ENCODE measurements at regions not wholly inside any gene's neighbourhood (a gene's known extent, or its start where the extent isn't known, plus 50 kb on each side); places are given as distances from the start of the nearest gene placed in this dataset.

DNA sequence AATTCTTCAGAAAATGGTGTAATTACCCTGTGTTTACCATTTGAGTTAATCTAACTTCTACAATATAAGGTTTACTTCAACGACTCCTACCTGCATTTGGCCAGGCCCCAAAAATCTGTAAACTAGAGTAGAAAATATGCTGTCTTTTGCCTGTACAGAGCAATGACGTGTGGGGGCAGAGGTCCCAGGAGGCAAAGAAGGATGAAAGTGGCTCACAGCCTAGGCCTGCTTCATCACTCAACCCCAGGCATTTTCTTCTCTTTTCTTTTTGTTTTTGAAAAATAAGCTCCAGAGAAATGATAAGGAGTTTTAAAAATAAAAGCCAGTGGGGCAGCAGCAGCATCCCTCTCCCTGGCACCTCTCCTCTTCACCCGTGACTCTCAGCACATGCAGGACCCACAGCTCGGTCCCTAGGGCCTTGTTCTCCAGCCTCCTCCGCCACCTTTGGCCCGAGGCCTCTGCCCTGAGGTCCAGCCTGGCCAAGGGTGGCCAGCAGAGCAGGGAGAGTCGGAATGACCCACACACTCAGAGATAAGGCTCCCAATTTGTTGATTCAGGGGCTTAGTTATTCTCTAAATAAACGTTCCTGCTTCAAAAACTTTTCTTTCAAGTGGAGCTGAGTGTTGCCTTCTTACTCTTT is 76.6 kb upstream of the ADRA1D start (continued):
- TF ChIP-seq GLIS3 (CRISPR knock-in tag; IDR thresholded peaks at IDR 0.05) (no peak), BACH2 (CRISPR knock-in tag; IDR thresholded peaks at IDR 0.05; ENCODE audit: borderline replicate concordance) (no peak)

DNA sequence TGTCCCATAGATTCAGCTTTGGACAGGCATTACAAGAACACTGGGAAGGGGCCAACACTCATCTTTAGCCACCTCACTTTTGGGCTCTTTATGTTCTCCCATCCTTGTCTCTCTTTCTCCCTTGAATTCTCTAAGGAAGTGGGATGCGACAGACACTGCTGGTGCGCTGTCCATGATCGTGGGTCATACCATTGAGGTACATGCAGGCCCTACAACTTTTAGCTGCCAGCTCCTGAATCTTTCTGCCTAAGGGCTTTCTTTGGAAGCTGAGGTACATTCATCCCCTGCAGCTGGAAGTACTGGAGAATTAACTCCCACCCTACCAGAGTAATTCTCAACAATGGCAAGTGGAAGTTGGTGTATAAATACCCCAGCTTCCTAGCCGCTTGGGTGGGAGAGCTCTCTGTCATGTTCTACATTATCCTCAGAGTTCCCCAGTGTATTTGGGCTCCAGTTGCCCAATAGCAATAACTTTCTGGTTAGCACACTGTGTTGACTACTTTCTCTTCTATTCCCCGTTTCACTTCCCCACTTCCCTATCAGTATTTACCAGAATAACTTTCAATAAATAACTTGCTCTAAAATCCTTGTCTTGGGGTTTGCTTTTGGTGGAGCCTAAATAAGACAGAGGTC is 75.6 kb upstream of the ADRA1D start:
- no peak for ATAC-seq
- TF ChIP-seq SNAI2 (CRISPR knock-in tag; IDR thresholded peaks at IDR 0.05), result no peak
- TF ChIP-seq CSDC2 (CRISPR knock-in tag; IDR thresholded peaks at IDR 0.05), result no peak
- no peak for TF ChIP-seq ZNF70 (CRISPR knock-in tag; IDR thresholded peaks at IDR 0.05)
- TF ChIP-seq ZC3H10 (CRISPR knock-in tag; IDR thresholded peaks at IDR 0.05), result no peak
- no peak for TF ChIP-seq ISL1 (CRISPR knock-in tag; IDR thresholded peaks at IDR 0.05)
- TF ChIP-seq ZFP3 (CRISPR knock-in tag; IDR thresholded peaks at IDR 0.05), result no peak
- TF ChIP-seq PPARA (CRISPR knock-in tag; IDR thresholded peaks at IDR 0.05; ENCODE audit: borderline replicate concordance), result no peak
- TF ChIP-seq ZNF565 (CRISPR knock-in tag; conservative IDR thresholded peaks at IDR 0.05; ENCODE audit: low read depth), result no peak
- TF ChIP-seq PATZ1 (CRISPR knock-in tag; IDR thresholded peaks at IDR 0.05; ENCODE audit: borderline replicate concordance), result no peak
- no peak for TF ChIP-seq OSR1 (CRISPR knock-in tag; IDR thresholded peaks at IDR 0.05)
- no peak for TF ChIP-seq TCF4 (CRISPR knock-in tag; IDR thresholded peaks at IDR 0.05; ENCODE audit: borderline replicate concordance)
- TF ChIP-seq ESRRG (CRISPR knock-in tag; IDR thresholded peaks at IDR 0.05), result no peak
- no peak for TF ChIP-seq TOX (CRISPR knock-in tag; IDR thresholded peaks at IDR 0.05; ENCODE audit: borderline replicate concordance)
- TF ChIP-seq RARB (CRISPR knock-in tag; IDR thresholded peaks at IDR 0.05), result no peak
- TF ChIP-seq, protein P1, sequence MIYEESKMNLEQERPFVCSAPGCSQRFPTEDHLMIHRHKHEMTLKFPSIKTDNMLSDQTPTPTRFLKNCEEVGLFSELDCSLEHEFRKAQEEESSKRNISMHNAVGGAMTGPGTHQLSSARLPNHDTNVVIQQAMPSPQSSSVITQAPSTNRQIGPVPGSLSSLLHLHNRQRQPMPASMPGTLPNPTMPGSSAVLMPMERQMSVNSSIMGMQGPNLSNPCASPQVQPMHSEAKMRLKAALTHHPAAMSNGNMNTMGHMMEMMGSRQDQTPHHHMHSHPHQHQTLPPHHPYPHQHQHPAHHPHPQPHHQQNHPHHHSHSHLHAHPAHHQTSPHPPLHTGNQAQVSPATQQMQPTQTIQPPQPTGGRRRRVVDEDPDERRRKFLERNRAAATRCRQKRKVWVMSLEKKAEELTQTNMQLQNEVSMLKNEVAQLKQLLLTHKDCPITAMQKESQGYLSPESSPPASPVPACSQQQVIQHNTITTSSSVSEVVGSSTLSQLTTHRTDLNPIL (CRISPR knock-in tag; IDR thresholded peaks at IDR 0.05; ENCODE audit: low read depth), result no peak
- TF ChIP-seq ZFP30 (CRISPR knock-in tag; IDR thresholded peaks at IDR 0.05), result no peak
- TF ChIP-seq ARNTL (CRISPR knock-in tag; IDR thresholded peaks at IDR 0.05; ENCODE audit: borderline replicate concordance, low read depth), result no peak

- TF ChIP-seq TOX (CRISPR knock-in tag; IDR thresholded peaks at IDR 0.05; ENCODE audit: borderline replicate concordance) (no peak), OSR1 (CRISPR knock-in tag; IDR thresholded peaks at IDR 0.05) (no peak), ZFP30 (CRISPR knock-in tag; IDR thresholded peaks at IDR 0.05) (no peak), ZNF8 (CRISPR knock-in tag; IDR thresholded peaks at IDR 0.05) (no peak), ZC3H10 (CRISPR knock-in tag; IDR thresholded peaks at IDR 0.05) (no peak), ZNF565 (CRISPR knock-in tag; conservative IDR thresholded peaks at IDR 0.05; ENCODE audit: low read depth) (no peak), TCF4 (CRISPR knock-in tag; IDR thresholded peaks at IDR 0.05; ENCODE audit: borderline replicate concordance) (no peak), ISL1 (CRISPR knock-in tag; IDR thresholded peaks at IDR 0.05) (no peak), ARNTL (CRISPR knock-in tag; IDR thresholded peaks at IDR 0.05; ENCODE audit: borderline replicate concordance, low read depth) (no peak), RARB (CRISPR knock-in tag; IDR thresholded peaks at IDR 0.05) (no peak), BACH2 (CRISPR knock-in tag; IDR thresholded peaks at IDR 0.05; ENCODE audit: borderline replicate concordance) (no peak), GLIS3 (CRISPR knock-in tag; IDR thresholded peaks at IDR 0.05) (no peak), ESRRG (CRISPR knock-in tag; IDR thresholded peaks at IDR 0.05) (no peak), ZFP3 (CRISPR knock-in tag; IDR thresholded peaks at IDR 0.05) (no peak), PATZ1 (CRISPR knock-in tag; IDR thresholded peaks at IDR 0.05; ENCODE audit: borderline replicate concordance) (no peak), ZNF70 (CRISPR knock-in tag; IDR thresholded peaks at IDR 0.05) (no peak)
- TF ChIP-seq, protein P1 (CRISPR knock-in tag; IDR thresholded peaks at IDR 0.05; ENCODE audit: low read depth), result no peak
- TF ChIP-seq, protein P2, sequence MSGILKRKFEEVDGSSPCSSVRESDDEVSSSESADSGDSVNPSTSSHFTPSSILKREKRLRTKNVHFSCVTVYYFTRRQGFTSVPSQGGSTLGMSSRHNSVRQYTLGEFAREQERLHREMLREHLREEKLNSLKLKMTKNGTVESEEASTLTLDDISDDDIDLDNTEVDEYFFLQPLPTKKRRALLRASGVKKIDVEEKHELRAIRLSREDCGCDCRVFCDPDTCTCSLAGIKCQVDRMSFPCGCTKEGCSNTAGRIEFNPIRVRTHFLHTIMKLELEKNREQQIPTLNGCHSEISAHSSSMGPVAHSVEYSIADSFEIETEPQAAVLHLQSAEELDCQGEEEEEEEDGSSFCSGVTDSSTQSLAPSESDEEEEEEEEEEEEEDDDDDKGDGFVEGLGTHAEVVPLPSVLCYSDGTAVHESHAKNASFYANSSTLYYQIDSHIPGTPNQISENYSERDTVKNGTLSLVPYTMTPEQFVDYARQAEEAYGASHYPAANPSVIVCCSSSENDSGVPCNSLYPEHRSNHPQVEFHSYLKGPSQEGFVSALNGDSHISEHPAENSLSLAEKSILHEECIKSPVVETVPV (CRISPR knock-in tag; IDR thresholded peaks at IDR 0.05), result no peak
- TF ChIP-seq, protein P3, sequence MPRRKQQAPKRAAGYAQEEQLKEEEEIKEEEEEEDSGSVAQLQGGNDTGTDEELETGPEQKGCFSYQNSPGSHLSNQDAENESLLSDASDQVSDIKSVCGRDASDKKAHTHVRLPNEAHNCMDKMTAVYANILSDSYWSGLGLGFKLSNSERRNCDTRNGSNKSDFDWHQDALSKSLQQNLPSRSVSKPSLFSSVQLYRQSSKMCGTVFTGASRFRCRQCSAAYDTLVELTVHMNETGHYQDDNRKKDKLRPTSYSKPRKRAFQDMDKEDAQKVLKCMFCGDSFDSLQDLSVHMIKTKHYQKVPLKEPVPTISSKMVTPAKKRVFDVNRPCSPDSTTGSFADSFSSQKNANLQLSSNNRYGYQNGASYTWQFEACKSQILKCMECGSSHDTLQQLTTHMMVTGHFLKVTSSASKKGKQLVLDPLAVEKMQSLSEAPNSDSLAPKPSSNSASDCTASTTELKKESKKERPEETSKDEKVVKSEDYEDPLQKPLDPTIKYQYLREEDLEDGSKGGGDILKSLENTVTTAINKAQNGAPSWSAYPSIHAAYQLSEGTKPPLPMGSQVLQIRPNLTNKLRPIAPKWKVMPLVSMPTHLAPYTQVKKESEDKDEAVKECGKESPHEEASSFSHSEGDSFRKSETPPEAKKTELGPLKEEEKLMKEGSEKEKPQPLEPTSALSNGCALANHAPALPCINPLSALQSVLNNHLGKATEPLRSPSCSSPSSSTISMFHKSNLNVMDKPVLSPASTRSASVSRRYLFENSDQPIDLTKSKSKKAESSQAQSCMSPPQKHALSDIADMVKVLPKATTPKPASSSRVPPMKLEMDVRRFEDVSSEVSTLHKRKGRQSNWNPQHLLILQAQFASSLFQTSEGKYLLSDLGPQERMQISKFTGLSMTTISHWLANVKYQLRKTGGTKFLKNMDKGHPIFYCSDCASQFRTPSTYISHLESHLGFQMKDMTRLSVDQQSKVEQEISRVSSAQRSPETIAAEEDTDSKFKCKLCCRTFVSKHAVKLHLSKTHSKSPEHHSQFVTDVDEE (CRISPR knock-in tag; IDR thresholded peaks at IDR 0.05), result no peak
- TF ChIP-seq, protein P4, sequence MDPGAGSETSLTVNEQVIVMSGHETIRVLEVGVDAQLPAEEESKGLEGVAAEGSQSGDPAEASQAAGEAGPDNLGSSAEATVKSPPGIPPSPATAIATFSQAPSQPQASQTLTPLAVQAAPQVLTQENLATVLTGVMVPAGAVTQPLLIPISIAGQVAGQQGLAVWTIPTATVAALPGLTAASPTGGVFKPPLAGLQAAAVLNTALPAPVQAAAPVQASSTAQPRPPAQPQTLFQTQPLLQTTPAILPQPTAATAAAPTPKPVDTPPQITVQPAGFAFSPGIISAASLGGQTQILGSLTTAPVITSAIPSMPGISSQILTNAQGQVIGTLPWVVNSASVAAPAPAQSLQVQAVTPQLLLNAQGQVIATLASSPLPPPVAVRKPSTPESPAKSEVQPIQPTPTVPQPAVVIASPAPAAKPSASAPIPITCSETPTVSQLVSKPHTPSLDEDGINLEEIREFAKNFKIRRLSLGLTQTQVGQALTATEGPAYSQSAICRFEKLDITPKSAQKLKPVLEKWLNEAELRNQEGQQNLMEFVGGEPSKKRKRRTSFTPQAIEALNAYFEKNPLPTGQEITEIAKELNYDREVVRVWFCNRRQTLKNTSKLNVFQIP (CRISPR knock-in tag; IDR thresholded peaks at IDR 0.05; ENCODE audit: borderline replicate concordance, low read depth), result no peak
- no peak for ATAC-seq
These were observed 73.4 kb upstream of the ADRA1D start for GRCh38 chr20:4322499-4322898.
